ENCODE measurements at regions not wholly inside any gene's neighbourhood (a gene's known extent, or its start where the extent isn't known, plus 50 kb on each side); places are given as distances from the start of the nearest gene placed in this dataset.

DNA sequence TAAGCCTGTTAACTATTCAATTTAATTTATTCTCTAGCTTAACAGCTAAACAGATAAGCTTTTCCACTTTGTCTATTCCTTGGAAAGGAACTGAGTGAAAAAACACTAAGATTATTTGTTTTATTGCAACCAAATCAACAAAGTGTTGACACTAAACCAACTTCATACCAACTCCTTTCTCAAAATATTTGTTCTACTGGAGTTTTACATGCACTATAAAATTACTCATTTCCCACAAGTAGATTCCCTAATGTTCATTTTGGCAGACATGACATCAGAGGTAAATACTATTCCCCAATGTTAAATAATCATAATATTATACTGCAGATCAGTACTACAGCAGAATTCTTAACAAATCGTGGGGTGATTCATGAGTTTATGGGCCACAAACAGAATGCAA is 231.4 kb downstream of the TTC6 start:
- TF ChIP-seq ZSCAN16 (tag by site-specific recombination; IDR thresholded peaks at IDR 0.05) (no peak), ZNF560 (tag by site-specific recombination; IDR thresholded peaks at IDR 0.05; ENCODE audit: borderline replicate concordance) (no peak)
- TF ChIP-seq, protein P1, sequence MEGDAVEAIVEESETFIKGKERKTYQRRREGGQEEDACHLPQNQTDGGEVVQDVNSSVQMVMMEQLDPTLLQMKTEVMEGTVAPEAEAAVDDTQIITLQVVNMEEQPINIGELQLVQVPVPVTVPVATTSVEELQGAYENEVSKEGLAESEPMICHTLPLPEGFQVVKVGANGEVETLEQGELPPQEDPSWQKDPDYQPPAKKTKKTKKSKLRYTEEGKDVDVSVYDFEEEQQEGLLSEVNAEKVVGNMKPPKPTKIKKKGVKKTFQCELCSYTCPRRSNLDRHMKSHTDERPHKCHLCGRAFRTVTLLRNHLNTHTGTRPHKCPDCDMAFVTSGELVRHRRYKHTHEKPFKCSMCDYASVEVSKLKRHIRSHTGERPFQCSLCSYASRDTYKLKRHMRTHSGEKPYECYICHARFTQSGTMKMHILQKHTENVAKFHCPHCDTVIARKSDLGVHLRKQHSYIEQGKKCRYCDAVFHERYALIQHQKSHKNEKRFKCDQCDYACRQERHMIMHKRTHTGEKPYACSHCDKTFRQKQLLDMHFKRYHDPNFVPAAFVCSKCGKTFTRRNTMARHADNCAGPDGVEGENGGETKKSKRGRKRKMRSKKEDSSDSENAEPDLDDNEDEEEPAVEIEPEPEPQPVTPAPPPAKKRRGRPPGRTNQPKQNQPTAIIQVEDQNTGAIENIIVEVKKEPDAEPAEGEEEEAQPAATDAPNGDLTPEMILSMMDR (tag by site-specific recombination; IDR thresholded peaks at IDR 0.05): no peak
- TF ChIP-seq, protein P2, sequence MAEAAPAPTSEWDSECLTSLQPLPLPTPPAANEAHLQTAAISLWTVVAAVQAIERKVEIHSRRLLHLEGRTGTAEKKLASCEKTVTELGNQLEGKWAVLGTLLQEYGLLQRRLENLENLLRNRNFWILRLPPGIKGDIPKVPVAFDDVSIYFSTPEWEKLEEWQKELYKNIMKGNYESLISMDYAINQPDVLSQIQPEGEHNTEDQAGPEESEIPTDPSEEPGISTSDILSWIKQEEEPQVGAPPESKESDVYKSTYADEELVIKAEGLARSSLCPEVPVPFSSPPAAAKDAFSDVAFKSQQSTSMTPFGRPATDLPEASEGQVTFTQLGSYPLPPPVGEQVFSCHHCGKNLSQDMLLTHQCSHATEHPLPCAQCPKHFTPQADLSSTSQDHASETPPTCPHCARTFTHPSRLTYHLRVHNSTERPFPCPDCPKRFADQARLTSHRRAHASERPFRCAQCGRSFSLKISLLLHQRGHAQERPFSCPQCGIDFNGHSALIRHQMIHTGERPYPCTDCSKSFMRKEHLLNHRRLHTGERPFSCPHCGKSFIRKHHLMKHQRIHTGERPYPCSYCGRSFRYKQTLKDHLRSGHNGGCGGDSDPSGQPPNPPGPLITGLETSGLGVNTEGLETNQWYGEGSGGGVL (tag by site-specific recombination; IDR thresholded peaks at IDR 0.05): no peak
- TF ChIP-seq, protein P3, sequence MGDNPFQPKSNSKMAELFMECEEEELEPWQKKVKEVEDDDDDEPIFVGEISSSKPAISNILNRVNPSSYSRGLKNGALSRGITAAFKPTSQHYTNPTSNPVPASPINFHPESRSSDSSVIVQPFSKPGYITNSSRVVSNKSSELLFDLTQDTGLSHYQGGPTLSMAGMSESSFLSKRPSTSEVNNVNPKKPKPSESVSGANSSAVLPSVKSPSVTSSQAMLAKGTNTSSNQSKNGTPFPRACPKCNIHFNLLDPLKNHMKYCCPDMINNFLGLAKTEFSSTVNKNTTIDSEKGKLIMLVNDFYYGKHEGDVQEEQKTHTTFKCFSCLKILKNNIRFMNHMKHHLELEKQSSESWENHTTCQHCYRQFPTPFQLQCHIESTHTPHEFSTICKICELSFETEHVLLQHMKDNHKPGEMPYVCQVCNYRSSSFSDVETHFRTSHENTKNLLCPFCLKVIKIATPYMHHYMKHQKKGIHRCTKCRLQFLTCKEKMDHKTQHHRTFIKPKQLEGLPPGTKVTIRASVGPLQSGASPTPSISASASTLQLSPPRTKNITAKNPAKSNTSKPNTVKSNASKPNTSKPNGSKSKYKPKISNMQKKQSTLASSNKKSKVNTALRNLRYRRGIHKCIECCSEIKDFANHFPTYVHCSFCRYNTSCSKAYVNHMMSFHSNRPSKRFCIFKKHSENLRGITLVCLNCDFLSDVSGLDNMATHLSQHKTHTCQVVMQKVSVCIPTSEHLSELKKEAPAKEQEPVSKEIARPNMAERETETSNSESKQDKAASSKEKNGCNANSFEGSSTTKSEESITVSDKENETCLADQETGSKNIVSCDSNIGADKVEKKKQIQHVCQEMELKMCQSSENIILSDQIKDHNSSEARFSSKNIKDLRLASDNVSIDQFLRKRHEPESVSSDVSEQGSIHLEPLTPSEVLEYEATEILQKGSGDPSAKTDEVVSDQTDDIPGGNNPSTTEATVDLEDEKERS (tag by site-specific recombination; IDR thresholded peaks at IDR 0.05): no peak
